GM10266 (cell line): ENCODE measurements at regions not wholly inside any gene's neighbourhood (a gene's known extent, or its start where the extent isn't known, plus 50 kb on each side); places are given as distances from the start of the nearest gene placed in this dataset.

Experiments
- DNase-seq: peaks from one replicate; pipeline ENCODE4 v3.0.0; 2012; ENCODE audit errors: extremely low spot score
- TF ChIP-seq, protein P1 (sequence below): IDR thresholded peaks from 2 replicates; pipeline ENCODE4 v1.5.1; 2012; ENCODE audit warnings: mild to moderate bottlenecking, low read depth; ENCODE audit not compliant: control insufficient read depth, insufficient read depth; ENCODE audit errors: missing control alignments

DNA sequence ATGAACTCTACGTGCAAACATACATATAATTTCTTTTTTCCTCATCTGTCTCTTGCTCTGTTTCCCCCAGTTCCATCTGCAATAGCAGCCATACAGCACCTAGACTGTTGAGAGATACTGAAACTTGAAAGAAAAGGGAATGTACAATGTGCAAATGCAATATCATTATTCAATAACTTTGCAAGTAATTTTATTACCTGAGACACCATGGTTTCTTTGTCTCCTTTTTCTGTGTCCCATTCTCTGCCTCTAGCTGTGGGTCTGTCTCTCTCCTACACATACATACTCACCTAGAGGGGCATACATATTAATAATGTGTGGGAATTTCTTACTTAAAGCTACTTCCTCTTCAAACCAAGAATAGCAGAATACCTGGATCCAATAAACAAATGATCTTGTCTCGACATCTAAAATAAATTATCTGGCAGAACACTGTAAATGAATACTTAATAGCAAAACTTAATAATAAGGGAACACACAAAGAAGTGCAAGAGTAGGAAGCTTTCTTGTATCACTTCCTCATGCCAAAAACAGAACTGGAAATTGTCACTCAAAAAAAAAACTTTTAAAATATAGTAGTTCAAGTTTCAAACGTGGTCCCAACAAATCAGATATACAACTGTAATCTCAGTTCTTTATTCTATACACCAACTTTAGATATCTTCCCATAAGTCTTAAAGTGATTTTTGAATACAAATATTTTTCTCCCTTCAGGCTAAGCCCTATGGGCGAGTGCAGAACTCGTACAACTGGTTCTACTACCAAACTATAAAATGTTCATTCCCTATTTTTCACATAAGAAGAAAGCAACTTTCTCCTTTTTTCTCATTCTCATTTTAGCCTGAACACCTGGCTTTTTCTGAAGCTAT, 194.6 kb downstream of the NRIP1 start:
- TF ChIP-seq, protein P1, sequence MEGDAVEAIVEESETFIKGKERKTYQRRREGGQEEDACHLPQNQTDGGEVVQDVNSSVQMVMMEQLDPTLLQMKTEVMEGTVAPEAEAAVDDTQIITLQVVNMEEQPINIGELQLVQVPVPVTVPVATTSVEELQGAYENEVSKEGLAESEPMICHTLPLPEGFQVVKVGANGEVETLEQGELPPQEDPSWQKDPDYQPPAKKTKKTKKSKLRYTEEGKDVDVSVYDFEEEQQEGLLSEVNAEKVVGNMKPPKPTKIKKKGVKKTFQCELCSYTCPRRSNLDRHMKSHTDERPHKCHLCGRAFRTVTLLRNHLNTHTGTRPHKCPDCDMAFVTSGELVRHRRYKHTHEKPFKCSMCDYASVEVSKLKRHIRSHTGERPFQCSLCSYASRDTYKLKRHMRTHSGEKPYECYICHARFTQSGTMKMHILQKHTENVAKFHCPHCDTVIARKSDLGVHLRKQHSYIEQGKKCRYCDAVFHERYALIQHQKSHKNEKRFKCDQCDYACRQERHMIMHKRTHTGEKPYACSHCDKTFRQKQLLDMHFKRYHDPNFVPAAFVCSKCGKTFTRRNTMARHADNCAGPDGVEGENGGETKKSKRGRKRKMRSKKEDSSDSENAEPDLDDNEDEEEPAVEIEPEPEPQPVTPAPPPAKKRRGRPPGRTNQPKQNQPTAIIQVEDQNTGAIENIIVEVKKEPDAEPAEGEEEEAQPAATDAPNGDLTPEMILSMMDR = no peak
- no peak for DNase-seq

DNA sequence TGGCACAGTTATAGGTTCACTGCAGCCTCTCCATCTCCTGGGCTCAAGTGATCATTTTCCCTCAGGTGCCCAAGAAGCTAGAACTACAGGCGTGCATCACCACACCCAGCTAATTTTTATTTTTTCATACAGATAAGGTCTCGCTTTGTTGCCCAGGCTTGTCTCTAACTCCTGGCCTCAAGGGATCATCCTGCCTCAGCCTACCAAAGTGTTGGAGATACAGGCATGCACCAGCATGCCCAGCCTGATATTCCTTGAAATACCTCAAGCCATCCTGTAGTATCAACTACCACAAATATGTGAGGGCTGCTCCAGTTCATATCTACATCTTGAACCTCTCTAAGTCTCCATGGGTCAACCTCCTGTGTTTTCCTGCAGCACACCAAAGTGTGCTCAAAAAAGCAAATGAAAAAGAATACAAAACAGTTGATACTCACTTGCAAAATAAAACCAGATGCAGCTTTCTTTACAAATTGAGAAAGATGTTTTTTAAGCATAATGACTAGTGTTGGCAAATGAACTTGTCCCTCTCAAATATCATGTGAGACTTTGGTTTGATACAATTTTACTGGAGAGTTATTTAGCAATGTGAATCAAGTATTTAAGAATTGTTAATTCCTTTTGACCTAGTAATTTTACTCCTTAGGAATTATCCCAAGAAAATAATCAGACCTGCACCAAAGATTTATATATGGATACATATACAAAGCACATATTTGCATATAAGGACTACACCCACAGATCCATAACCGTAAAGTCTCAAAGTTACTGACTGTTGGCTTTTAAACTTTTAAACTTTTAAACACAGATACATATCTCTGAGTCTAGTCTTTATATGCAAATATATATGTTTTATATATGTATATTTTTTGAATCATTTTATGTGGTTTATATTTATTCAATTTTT, 197.7 kb downstream of the NRIP1 start:
- TF ChIP-seq, protein P1 = no peak
- no peak for DNase-seq

DNA sequence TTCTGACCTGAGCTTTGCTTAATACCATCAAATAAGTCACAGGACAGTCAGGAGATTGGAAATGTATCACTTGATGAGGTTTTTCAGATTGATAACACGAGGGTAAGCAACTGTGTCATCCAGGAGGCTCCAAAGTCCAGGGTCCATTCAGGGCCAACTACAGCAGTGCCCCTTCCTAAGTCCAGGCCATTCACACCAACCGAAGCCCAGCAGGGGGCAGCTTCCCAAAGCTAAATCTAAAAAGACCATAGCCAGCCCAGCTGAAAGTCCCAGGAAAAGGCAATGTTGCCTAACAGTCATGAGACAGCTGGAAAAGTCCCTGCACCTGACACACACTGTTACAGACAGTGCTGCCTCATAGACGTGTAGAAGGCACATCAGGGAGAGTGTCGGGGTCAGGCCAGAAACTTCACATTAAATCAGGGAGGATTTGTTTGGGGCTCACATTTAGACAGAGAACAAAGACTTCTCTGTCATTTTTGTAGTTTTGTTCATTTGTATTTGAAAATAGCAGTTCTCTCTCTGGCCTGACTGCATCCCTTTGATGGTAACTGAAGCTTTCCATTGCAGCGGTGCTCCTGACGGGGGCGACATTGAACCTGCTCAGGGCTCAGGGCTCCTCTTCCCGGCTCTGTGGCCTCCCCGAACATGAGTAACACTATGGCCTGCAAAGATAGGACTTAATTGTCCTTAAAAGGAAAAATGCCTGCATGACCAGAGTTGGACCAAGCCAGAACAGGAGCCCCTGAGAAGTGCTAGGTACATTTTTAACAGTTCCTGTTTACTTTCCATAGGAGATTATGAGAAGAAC, 200.4 kb downstream of the NRIP1 start:
- TF ChIP-seq, protein P1 = peak; percentile 85
- DNase-seq = peak; percentile 48

DNA sequence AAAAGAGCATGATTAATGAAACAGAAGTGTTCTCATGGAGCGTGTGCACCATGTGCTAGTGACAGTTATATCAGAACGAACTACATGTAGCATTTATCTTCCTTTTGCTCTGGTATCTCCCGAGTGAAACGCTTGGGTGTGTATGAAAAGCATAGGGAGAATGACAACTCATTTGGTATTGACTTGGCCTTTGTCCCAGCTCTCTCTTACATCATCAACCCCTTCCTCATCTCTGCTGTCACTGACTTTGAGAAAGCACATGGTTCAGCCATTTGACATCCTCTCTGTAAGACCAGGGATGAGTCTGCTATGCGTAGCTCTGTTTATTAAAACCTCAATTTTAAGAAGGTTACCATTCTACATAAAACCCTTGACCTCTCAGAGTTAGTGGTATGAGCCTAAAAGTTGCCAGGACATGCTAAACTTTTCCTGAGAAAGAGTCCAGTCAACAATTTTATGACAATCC, 201.0 kb downstream of the NRIP1 start:
- DNase-seq = no peak
- TF ChIP-seq, protein P1 = no peak

DNA sequence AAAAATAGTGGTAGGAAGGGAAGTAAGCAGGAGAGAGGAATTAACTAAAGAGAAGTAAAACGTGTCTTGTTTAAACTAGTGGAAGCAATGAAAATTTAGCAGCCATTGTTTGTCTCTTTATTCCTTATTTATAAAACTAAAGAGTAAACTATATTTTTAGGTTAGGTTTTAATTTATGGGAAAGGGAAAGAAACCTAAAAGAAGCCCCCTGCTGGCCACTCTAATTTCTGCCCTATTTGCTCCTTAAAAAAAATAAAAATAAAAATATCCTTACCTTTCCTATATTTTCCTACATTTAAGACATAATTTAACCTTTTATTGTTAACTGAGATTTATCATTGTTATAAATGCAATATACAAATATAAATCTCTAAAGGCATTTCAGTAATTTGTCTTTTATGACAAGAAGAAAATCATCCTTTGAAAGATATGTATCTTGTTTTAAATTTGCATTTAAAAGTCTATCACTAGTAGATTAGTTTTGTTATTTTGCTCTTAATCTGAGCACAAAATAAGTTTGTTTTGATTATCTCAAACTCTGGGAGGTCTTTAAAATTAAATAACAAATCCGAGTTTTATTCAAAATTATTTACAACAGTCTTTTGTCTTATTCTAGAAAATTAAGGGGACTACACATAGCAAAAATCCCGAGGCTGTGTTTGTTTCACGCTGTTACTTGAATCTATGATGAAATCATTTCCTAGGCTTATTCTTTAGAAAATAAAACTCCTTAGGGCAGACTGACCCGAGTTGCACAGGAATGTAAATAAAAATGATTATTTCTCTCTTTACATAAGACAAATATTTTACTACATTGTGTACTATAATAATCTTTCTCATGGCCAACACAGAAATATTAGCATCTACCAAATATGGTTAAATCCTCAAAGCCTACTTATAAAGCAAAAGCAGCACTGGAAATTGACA, 201.7 kb downstream of the NRIP1 start:
- TF ChIP-seq, protein P1 = no peak
- DNase-seq = no peak

DNA sequence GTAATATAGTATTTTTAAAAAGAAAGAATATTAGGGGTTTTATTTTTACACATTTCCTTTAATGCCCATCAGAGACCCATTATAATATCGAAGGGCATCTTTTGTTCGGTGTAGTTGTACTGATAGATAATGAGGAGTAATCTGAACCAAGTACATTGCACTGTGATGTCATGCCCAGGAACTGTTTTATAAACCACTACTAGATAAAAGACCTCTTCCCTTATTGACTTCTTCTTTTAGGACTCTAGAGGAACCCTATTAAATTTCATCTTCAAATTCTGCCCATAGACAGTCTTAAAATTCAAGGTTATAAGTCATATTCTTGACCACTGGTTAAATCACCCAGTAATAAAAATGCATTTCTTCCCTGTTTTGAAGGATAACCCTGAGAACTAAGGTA, 206.5 kb downstream of the NRIP1 start:
- TF ChIP-seq, protein P1 = no peak
- no peak for DNase-seq
